ENCODE measurements at regions not wholly inside any gene's neighbourhood (a gene's known extent, or its start where the extent isn't known, plus 50 kb on each side); places are given as distances from the start of the nearest gene placed in this dataset.

- Mint-ChIP-seq H3K4me1 (ENCODE audit: unreplicated experiment) (no peaks in the 10 kb centered on the region), H3K27ac (no peak overlapping the region), H3K4me3 (no peak overlapping the region), H3K36me3 (peaks cover 4% of the 10 kb centered on the region), H3K27me3 (peaks cover 2% of the 10 kb centered on the region), H3K9me3 (peaks cover 7% of the 10 kb centered on the region)
- TF ChIP-seq, protein P1, sequence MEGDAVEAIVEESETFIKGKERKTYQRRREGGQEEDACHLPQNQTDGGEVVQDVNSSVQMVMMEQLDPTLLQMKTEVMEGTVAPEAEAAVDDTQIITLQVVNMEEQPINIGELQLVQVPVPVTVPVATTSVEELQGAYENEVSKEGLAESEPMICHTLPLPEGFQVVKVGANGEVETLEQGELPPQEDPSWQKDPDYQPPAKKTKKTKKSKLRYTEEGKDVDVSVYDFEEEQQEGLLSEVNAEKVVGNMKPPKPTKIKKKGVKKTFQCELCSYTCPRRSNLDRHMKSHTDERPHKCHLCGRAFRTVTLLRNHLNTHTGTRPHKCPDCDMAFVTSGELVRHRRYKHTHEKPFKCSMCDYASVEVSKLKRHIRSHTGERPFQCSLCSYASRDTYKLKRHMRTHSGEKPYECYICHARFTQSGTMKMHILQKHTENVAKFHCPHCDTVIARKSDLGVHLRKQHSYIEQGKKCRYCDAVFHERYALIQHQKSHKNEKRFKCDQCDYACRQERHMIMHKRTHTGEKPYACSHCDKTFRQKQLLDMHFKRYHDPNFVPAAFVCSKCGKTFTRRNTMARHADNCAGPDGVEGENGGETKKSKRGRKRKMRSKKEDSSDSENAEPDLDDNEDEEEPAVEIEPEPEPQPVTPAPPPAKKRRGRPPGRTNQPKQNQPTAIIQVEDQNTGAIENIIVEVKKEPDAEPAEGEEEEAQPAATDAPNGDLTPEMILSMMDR (conservative IDR thresholded peaks at IDR 0.05) = no peak
- DNase-seq (ENCODE audit: extremely low spot score, unreplicated experiment) = no peak
These were observed 49.7 kb upstream of the GPD1L start for GRCh38 chr3:32056559-32057290.

All from type B pancreatic cell (in vitro differentiated cells).